Heart right ventricle (tissue), 16 donors: ENCODE measurements at regions not wholly inside any gene's neighbourhood (a gene's known extent, or its start where the extent isn't known, plus 50 kb on each side); places are given as distances from the start of the nearest gene placed in this dataset.
"Not testable (repeated sequence)": the region's sequence is repeated elsewhere in the genome, so short reads cannot be mapped to it uniquely, and the experiment has no call there.

Experiments used
- ATAC-seq, 8 donors: fragments of 200-7000 bp; cut with Tn5 transposase; one replicate each; pipeline ENCODE4 v1.9.1; 2020; ENCODE audit warnings: mild to moderate bottlenecking in 8 of 8, moderate library complexity in 8 of 8, moderate number of reproducible peaks in 1 of 8
- DNase-seq, 2 donors: peaks; one replicate each; pipeline ENCODE4 v3.0.0-alpha.2; 2020
- H3K27ac ChIP-seq, 10 donors: fragments of 200-600 bp; sonication (generic) in 2 of 10; one replicate each; pipeline versions ENCODE4 v1.5.0 to v1.8.0; 2020 to 2022; ENCODE audit warnings: mild to moderate bottlenecking in 3 of 10
- H3K27me3 ChIP-seq, 7 donors: fragments of 200-600 bp; one replicate each; pipeline ENCODE4 v1.8.0; 2021 to 2022; ENCODE audit warnings: mild to moderate bottlenecking in 2 of 7
- H3K36me3 ChIP-seq, 9 donors: fragments of 200-600 bp; sonication (generic) in 1 of 9; one replicate each; pipeline versions ENCODE4 v1.5.0 to v1.8.0; 2020 to 2022; ENCODE audit warnings: mild to moderate bottlenecking in 2 of 9
- H3K4me1 ChIP-seq, 9 donors: fragments of 200-600 bp; sonication (generic) in 1 of 9; one replicate each; pipeline versions ENCODE4 v1.5.0 to v1.8.0; 2020 to 2022; ENCODE audit warnings: mild to moderate bottlenecking in 4 of 9
- H3K4me3 ChIP-seq, 10 donors: fragments of 200-600 bp; sonication (generic) in 2 of 10; one replicate each; pipeline versions ENCODE4 v1.5.0 to v1.8.0; 2020 to 2022; ENCODE audit warnings: mild to moderate bottlenecking in 7 of 10, moderate library complexity in 2 of 10
- H3K9me3 ChIP-seq, 11 donors: fragments of 200-600 bp in 10 of 11; sonication (generic) in 2 of 11; one replicate each; pipeline versions ENCODE4 v1.5.0 to v1.8.0; 2013 to 2022; ENCODE audit warnings: mild to moderate bottlenecking in 2 of 11, control low read depth in 1 of 11, moderate library complexity in 1 of 11
- WGBS, 2 donors: extraction: QIAGEN DNeasy Blood & Tissue Kit; methylation state at CpG; one replicate each; pipeline ENCODE4 v1.1.7; 2013; ENCODE audit warnings: inconsistent platforms in 1 of 2; 5-methylcytosine and 5-hydroxymethylcytosine counted together
- intact Hi-C, 10 donors: fragments of 100-400 bp; cut with DNase I; formaldehyde crosslinking; loops; one replicate each; pipeline versions ENCODE4 v1.11.1 to v1.14.2; 2022
- TF ChIP-seq, protein P1 (sequence below), 9 donors: fragments of 200-600 bp; sonication (generic) in 2 of 9; IDR thresholded peaks; one replicate each; pipeline versions ENCODE4 v1.5.0 to v1.8.0; 2021 to 2022; ENCODE audit warnings: antibody characterized with exemption in 9 of 9, mild to moderate bottlenecking in 5 of 9, moderate library complexity in 1 of 9
- donor health status: Arrhythmogenic right ventricular cardiomyopathy.
- donor health status: ischemic (EF 13 %, LVEDD 7.1; RV severe dilation, severe dysfunction).
- donor health status: healthy with polysubstance abuse.
- donor health status: DM: no; HTN: yes; CAD: no.
- donor health status: DM: no; HTN: no; CAD: no.
- donor health status: ischemic (EF 25% LVEDD 6.9; RV normal size, moderate dysfunction).
- donor health status: ischemic (EF 25% LVEDD 5.7; RV mildly dilated, moderate dysfunction).
- donor health status: healthy.
- donor health status: DM: yes; HTN: yes; CAD: no.
- donor health status: Ischemic cardiomyopathy.
- donor health status: ischemic (EF 35%, LVEDD 5.7; RV mildly dilated, moderate dysfunction).
- donor health status: nonischemic (EF 11% LVEDD 7.7; RV severe dilation, severe dysfunction).
- donor health status: DM: yes; HTN: yes; CAD: no.
- donor health status: PGD.
- donor health status: ischemic (EF 29% LVEDD 5.4; RV normal size, mild dysfunction).
- donor health status: nonischemic (EF 23%, LVEDD 6.1; RV moderate dilation, normal function).

DNA sequence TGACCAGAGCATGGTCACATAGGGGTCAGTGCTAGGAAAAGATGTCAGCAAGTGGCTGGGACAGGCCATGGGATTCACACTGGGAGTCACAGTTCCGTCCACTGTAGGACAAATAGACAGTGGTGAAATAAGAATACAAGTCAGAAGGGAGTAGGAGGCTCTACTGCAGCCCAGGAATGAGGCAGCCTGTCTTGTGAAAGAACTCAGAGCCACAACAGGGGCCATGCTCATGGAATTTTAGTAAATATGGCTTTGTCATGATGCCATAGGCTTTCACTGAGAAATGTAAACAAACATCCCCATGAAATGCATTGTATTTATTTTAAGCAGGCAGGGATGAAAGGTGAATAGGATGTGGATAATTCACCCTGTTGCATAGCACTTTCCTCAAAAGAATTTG, 504.3 kb downstream of the SOX11 start:
- TF ChIP-seq, protein P1, sequence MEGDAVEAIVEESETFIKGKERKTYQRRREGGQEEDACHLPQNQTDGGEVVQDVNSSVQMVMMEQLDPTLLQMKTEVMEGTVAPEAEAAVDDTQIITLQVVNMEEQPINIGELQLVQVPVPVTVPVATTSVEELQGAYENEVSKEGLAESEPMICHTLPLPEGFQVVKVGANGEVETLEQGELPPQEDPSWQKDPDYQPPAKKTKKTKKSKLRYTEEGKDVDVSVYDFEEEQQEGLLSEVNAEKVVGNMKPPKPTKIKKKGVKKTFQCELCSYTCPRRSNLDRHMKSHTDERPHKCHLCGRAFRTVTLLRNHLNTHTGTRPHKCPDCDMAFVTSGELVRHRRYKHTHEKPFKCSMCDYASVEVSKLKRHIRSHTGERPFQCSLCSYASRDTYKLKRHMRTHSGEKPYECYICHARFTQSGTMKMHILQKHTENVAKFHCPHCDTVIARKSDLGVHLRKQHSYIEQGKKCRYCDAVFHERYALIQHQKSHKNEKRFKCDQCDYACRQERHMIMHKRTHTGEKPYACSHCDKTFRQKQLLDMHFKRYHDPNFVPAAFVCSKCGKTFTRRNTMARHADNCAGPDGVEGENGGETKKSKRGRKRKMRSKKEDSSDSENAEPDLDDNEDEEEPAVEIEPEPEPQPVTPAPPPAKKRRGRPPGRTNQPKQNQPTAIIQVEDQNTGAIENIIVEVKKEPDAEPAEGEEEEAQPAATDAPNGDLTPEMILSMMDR (IDR thresholded peaks at IDR 0.05): no peak
- 85 to 92% methylated on average over 1 of the region's 1 CpG for WGBS, 2 donors
- peaks cover 0 to 37% (median 2%) of the 10 kb centered on the region in 11 donors for H3K9me3 ChIP-seq
- no peaks in the 10 kb centered on the region for H3K4me1 ChIP-seq
- H3K27me3 ChIP-seq: no peaks in the 10 kb centered on the region
- DNase-seq (no peak), ATAC-seq (no peak)
- H3K4me3 ChIP-seq: no peak overlapping the region
- H3K27ac ChIP-seq: no peak overlapping the region
- H3K36me3 ChIP-seq: no peaks in the 10 kb centered on the region
- intact Hi-C loops: no loop called here

DNA sequence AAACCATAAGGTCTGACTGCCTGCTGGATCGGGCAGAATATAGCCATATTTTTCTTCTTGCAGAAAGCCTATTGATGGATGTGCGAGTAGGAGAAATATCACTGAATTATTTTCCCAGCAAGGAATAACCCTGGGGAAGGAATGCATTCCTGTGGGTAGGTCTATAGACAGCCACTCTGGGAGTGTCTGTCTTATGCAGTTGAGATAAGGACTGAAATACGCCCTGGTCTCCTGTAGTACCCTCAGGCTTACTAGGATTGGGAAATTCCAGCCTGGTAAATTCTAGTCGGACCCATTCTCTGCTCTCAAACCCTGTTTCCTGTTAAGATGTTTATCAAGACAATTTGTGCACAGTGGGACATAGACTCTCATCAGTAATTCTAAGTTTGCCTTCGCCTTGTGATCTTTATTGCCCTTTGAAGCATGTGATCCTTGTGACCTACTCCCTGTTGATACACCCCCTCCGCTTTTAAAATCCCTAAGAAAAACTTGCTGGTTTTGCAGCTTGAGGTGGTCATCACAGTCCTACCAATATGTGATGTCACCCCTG, 506.3 kb downstream of the SOX11 start:
- 88 to 90% methylated on average over 6 of the region's 6 CpGs for WGBS, 2 donors
- H3K27me3 ChIP-seq, H3K4me1 ChIP-seq, ATAC-seq, H3K36me3 ChIP-seq, H3K27ac ChIP-seq, intact Hi-C loops, H3K4me3 ChIP-seq, DNase-seq: not testable (repeated sequence)
- H3K9me3 ChIP-seq: peaks cover 0 to 46% (median 2%) of the 10 kb centered on the region in 11 donors

DNA sequence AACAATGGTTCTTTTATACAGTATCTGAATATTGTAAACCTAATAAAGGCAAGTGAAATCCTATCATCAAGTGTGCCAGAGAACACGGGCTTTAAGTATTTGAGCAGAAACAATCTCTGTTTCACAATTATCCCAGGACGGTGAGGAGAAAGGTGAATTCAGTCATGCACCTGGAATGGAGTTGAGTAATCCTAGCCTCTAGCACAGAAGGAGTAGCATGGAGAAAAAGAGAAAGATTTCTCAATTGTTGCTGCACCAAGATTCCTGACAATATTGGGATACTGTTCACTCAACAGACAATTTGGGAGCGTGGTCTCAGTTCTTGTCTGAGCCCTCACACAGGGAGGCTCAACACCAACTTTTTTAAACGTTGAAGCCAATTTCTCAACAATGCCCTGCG, 510.6 kb downstream of the SOX11 start:
- Histone ChIP-seq H3K4me1 (no peaks in the 10 kb centered on the region), H3K27me3 (no peaks in the 10 kb centered on the region), H3K27ac (no peak overlapping the region), H3K9me3 (peaks cover 0 to 38% (median 2%) of the 10 kb centered on the region in 11 donors), H3K36me3 (no peaks in the 10 kb centered on the region), H3K4me3 (no peak overlapping the region)
- TF ChIP-seq, protein P1 (IDR thresholded peaks at IDR 0.05): no peak
- no peak for ATAC-seq
- WGBS, 2 donors: 75 to 79% methylated on average over 5 of the region's 5 CpGs
- DNase-seq: no peak
- intact Hi-C loops: no loop called here

DNA sequence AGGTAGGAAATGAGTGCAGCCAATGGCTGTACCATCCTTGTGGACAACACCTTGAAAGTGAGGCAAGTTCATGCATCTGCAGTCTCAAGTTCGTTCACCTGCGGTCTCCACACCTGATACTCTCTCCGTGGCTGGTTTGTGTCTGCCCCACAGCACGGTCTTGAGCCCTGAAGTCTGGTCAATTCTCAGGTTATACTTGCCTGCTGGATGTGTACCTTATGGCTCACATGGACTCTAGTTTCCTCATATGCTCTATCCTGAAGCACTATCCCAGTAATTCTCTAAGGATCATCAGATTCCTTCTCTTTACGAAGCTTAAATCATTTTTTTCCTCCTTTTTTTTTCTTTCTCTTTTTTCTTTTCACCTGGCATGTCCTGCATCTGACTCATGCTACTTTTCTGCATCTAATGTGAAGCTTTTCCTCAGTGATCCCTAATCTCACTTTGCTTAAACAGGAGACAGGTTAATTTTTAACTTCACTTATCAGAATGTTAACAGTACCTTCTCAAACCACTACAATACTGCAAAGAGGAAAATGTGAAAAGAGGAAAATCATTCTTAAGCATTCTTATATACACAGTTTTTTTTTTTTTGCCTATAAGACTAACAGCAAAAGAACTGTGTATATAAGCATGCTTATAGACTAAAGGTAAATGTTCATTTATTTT, 511.2 kb downstream of the SOX11 start:
- intact Hi-C loops: no loop called here
- TF ChIP-seq, protein P1 (IDR thresholded peaks at IDR 0.05): no peak
- H3K9me3 ChIP-seq: peaks cover 0 to 32% (median 2%) of the 10 kb centered on the region in 11 donors
- DNase-seq: no peak
- no peak overlapping the region for H3K27ac ChIP-seq
- ATAC-seq: no peak
- H3K4me3 ChIP-seq: no peak overlapping the region
- WGBS, 2 donors: 89 to 93% methylated on average over 5 of the region's 5 CpGs
- no peaks in the 10 kb centered on the region for H3K4me1 ChIP-seq
- H3K27me3 ChIP-seq: no peaks in the 10 kb centered on the region
- no peaks in the 10 kb centered on the region for H3K36me3 ChIP-seq

DNA sequence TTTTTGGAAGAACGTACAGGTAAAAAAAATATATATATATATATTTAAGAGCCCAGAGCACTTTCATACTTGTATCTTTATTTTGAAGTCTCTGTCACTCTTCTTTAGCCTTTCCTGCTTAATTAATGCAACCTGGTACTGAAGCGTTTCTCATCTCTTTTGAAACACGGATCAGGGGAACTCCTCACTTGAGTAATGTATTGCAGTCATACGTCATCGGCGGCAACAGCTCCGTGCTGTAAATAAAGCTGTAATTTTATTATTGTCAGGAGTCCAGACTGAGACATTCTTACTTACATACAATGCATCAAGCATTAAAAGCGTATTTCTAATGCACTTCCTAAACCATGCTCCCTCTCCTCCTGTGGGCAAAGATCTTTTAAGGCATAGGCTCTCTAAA, 514.7 kb downstream of the SOX11 start:
- intact Hi-C loops: no loop called here
- 88 to 91% methylated on average over 8 of the region's 8 CpGs for WGBS, 2 donors
- no peak for ATAC-seq
- H3K27ac ChIP-seq: no peak overlapping the region
- no peaks in the 10 kb centered on the region for H3K36me3 ChIP-seq
- H3K27me3 ChIP-seq: no peaks in the 10 kb centered on the region
- no peak overlapping the region for H3K4me3 ChIP-seq
- TF ChIP-seq, protein P1 (IDR thresholded peaks at IDR 0.05): no peak
- no peak for DNase-seq
- peaks cover 0 to 5% (median 0%) of the 10 kb centered on the region in 11 donors for H3K9me3 ChIP-seq
- no peaks in the 10 kb centered on the region for H3K4me1 ChIP-seq
